HepG2 (cell line): ENCODE measurements at regions not wholly inside any gene's neighbourhood (a gene's known extent, or its start where the extent isn't known, plus 50 kb on each side); places are given as distances from the start of the nearest gene placed in this dataset.

Experiments used
- EP300 ChIP-seq, 3 experiments: sonication (generic) in 1 of 3; formaldehyde crosslinking in 1 of 3; IDR thresholded peaks; 2 replicates each; pipeline versions ENCODE4 v1.5.1 to v1.6.1; 2011 to 2020; ENCODE audit warnings: low read depth in 2 of 3, low read length in 2 of 3, borderline replicate concordance in 1 of 3, improper control_type of control experiment in 1 of 3, mild to moderate bottlenecking in 1 of 3, missing genetic modification reagents in 1 of 3, moderate library complexity in 1 of 3
- EZH2 ChIP-seq: conservative IDR thresholded peaks from 2 replicates; pipeline ENCODE4 v1.6.1; 2012; ENCODE audit warnings: mild to moderate bottlenecking, low read depth, low read length, moderate library complexity
- HNRNPK ChIP-seq: fragments of 200-400 bp; formaldehyde crosslinking; IDR thresholded peaks from 2 replicates; pipeline ENCODE4 v1.6.1; 2018; ENCODE audit warnings: low read length, low read depth, moderate library complexity, mild to moderate bottlenecking; ENCODE audit not compliant: poor library complexity, severe bottlenecking
- HOXD1 ChIP-seq: sonication (generic); formaldehyde crosslinking; IDR thresholded peaks from 2 replicates; pipeline ENCODE4 v1.5.0; 2020; ENCODE audit warnings: missing genetic modification reagents
- KLF16 ChIP-seq, 2 experiments: sonication (generic) in 1 of 2; formaldehyde crosslinking in 1 of 2; IDR thresholded peaks; 2 replicates each; pipeline versions ENCODE4 v1.6.1 to v1.8.0; 2016 to 2023; ENCODE audit warnings: missing genetic modification reagents in 2 of 2, missing compliant biosample characterization in 1 of 2
- POLR2A ChIP-seq, 2 experiments: IDR thresholded peaks; 2 replicates each; pipeline ENCODE4 v1.6.1; 2011; ENCODE audit warnings: low read depth in 2 of 2, low read length in 2 of 2, mild to moderate bottlenecking in 1 of 2, moderate library complexity in 1 of 2; ENCODE audit not compliant: insufficient read depth in 1 of 2
- RELA ChIP-seq: sonication (generic); formaldehyde crosslinking; IDR thresholded peaks from 2 replicates; pipeline ENCODE4 v1.4.0; 2020; ENCODE audit warnings: missing genetic modification reagents
- RFX5 ChIP-seq: IDR thresholded peaks from 2 replicates; pipeline ENCODE4 v1.6.1; 2011; ENCODE audit warnings: low read depth, low read length, improper control_type of control experiment
- SALL2 ChIP-seq: sonication (generic); formaldehyde crosslinking; IDR thresholded peaks from 2 replicates; pipeline ENCODE4 v1.8.1; 2023; ENCODE audit warnings: mild to moderate bottlenecking, missing genetic modification reagents, inconsistent platforms
- ZNF432 ChIP-seq: sonication (generic); formaldehyde crosslinking; IDR thresholded peaks from 2 replicates; pipeline ENCODE4 v1.5.0; 2020; ENCODE audit warnings: missing genetic modification reagents, mild to moderate bottlenecking, borderline replicate concordance
- ZNF644 ChIP-seq: IDR thresholded peaks from 2 replicates; pipeline ENCODE4 v1.6.1; 2016; ENCODE audit warnings: low read depth
- TF ChIP-seq, protein P1 (sequence below): IDR thresholded peaks from 2 replicates; pipeline ENCODE4 v1.6.1; 2012; ENCODE audit warnings: inconsistent platforms
- TF ChIP-seq, protein P2 (sequence below): sonication (generic); formaldehyde crosslinking; IDR thresholded peaks from 2 replicates; pipeline ENCODE4 v1.5.0; 2020; ENCODE audit warnings: mild to moderate bottlenecking, missing genetic modification reagents, borderline replicate concordance

DNA sequence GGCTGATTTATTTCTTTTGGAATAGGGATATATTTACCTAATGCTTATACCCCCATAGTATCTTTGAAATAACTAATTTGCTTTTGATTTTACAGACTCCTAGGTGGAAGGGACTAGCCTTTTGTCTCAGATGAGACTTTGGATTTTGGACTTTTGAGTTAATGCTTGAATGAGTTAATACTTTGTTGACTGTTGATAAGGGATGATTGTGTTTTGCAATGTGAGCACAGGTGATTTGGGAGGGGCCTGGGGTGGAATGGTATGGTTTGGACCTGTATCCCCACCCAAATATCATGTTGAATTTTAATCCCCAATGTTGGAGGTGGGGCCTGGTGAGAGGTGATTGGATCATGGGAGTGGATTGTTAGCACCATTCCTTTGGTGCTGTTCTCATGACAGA, 117.4 kb upstream of the ZC4H2 start:
- TF ChIP-seq EP300 (IDR thresholded peaks at IDR 0.05; ENCODE audit: low read depth in 2 of 2, low read length in 2 of 2) (peak in 1 of 2 experiments; percentile 51; a peak in 1 of 4 replicates), EP300 (CRISPR knock-in tag; IDR thresholded peaks at IDR 0.05; ENCODE audit: borderline replicate concordance) (no peak), POLR2A (IDR thresholded peaks at IDR 0.05; ENCODE audit: insufficient read depth in 1 of 2, low read depth in 2 of 2, low read length in 2 of 2) (no peak), HOXD1 (no peak), ZNF644 (CRISPR knock-in tag) (0 out of 2 replicates have a peak, but pooled peaks have one; percentile 17), RFX5 (no peak), ZNF432 (CRISPR knock-in tag) (no peak), EZH2 (no peak), KLF16 (CRISPR knock-in tag; IDR thresholded peaks at IDR 0.05) (no peak), HNRNPK (no peak), RELA (CRISPR knock-in tag) (no peak), SALL2 (no peak)
- TF ChIP-seq, protein P1, sequence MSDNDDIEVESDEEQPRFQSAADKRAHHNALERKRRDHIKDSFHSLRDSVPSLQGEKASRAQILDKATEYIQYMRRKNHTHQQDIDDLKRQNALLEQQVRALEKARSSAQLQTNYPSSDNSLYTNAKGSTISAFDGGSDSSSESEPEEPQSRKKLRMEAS = no peak
- TF ChIP-seq, protein P2, sequence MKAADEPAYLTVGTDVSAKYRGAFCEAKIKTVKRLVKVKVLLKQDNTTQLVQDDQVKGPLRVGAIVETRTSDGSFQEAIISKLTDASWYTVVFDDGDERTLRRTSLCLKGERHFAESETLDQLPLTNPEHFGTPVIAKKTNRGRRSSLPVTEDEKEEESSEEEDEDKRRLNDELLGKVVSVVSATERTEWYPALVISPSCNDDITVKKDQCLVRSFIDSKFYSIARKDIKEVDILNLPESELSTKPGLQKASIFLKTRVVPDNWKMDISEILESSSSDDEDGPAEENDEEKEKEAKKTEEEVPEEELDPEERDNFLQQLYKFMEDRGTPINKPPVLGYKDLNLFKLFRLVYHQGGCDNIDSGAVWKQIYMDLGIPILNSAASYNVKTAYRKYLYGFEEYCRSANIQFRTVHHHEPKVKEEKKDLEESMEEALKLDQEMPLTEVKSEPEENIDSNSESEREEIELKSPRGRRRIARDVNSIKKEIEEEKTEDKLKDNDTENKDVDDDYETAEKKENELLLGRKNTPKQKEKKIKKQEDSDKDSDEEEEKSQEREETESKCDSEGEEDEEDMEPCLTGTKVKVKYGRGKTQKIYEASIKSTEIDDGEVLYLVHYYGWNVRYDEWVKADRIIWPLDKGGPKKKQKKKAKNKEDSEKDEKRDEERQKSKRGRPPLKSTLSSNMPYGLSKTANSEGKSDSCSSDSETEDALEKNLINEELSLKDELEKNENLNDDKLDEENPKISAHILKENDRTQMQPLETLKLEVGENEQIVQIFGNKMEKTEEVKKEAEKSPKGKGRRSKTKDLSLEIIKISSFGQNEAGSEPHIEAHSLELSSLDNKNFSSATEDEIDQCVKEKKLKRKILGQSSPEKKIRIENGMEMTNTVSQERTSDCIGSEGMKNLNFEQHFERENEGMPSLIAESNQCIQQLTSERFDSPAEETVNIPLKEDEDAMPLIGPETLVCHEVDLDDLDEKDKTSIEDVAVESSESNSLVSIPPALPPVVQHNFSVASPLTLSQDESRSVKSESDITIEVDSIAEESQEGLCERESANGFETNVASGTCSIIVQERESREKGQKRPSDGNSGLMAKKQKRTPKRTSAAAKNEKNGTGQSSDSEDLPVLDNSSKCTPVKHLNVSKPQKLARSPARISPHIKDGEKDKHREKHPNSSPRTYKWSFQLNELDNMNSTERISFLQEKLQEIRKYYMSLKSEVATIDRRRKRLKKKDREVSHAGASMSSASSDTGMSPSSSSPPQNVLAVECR (CRISPR knock-in tag) = no peak
